Peyer's patch (tissue), 4 donors: ENCODE measurements at regions not wholly inside any gene's neighbourhood (a gene's known extent, or its start where the extent isn't known, plus 50 kb on each side); places are given as distances from the start of the nearest gene placed in this dataset.
A peak's percentile ranks its signal among the peaks of the same experiment; 100 is the strongest.

Experiments
- DNase-seq, 3 donors: peaks; one replicate each; pipeline ENCODE4 v3.0.0-alpha.2; 2017 to 2019
- H3K27ac ChIP-seq, 4 donors: fragments of 200-600 bp; sonication (generic); one replicate each; pipeline ENCODE4 v1.5.1; 2016 to 2019
- H3K27me3 ChIP-seq, 2 donors: fragments of 200-600 bp; sonication (generic); one replicate each; pipeline ENCODE4 v1.5.1; 2019
- H3K36me3 ChIP-seq, 3 donors: fragments of 200-600 bp; sonication (generic); one replicate each; pipeline ENCODE4 v1.5.1; 2016 to 2019
- H3K4me1 ChIP-seq, 4 donors: fragments of 200-600 bp; sonication (generic); one replicate each; pipeline ENCODE4 v1.5.1; 2016 to 2019
- H3K4me3 ChIP-seq, 4 donors: fragments of 200-600 bp; sonication (generic); 1 replicate in 3 of 4; 2 replicates in 1 of 4; pipeline ENCODE4 v1.5.1; 2016 to 2019; ENCODE audit warnings: mild to moderate bottlenecking in 1 of 4
- H3K9me3 ChIP-seq, 4 donors: fragments of 200-600 bp; sonication (generic); one replicate each; pipeline ENCODE4 v1.5.1; 2016 to 2019; ENCODE audit warnings: mild to moderate bottlenecking in 1 of 4
- CTCF ChIP-seq, 6 experiments: fragments of 450-650 bp in 4 of 6; fragments of 200-600 bp in 2 of 6; sonication (generic) in 1 of 6; IDR thresholded peaks; one replicate each; pipeline ENCODE4 v1.5.1; 2017 to 2019; ENCODE audit warnings: antibody characterized with exemption in 6 of 6, mild to moderate bottlenecking in 3 of 6, moderate library complexity in 1 of 6
- POLR2A ChIP-seq, 2 donors: fragments of 450-650 bp; IDR thresholded peaks; one replicate each; pipeline ENCODE4 v1.5.1; 2017; ENCODE audit warnings: antibody characterized with exemption in 2 of 2, mild to moderate bottlenecking in 2 of 2, moderate library complexity in 2 of 2

- Histone ChIP-seq H3K4me1 (no peaks in the 10 kb centered on the region), H3K27me3 (no peaks in the 10 kb centered on the region), H3K4me3 (no peak overlapping the region), H3K9me3 (no peaks in the 10 kb centered on the region), H3K27ac (no peak overlapping the region), H3K36me3 (no peaks in the 10 kb centered on the region)
- DNase-seq, result no peak
- no peak for TF ChIP-seq POLR2A (IDR thresholded peaks at IDR 0.05)
- TF ChIP-seq CTCF (IDR thresholded peaks at IDR 0.05), result no peak
Observed at GRCh38 chr1:70674941-70675685, 264.0 kb downstream of the CTH start.

GRCh38 chr1:70675737-70676156 is 264.7 kb downstream of the CTH start:
- Histone ChIP-seq H3K27ac (no peak overlapping the region), H3K4me1 (no peaks in the 10 kb centered on the region), H3K27me3 (no peaks in the 10 kb centered on the region), H3K9me3 (no peaks in the 10 kb centered on the region), H3K36me3 (no peaks in the 10 kb centered on the region), H3K4me3 (no peak overlapping the region)
- no peak for DNase-seq
- TF ChIP-seq POLR2A (IDR thresholded peaks at IDR 0.05), result no peak
- TF ChIP-seq CTCF (IDR thresholded peaks at IDR 0.05), result no peak

GRCh38 chr1:70685300-70686286 is 274.5 kb downstream of the CTH start:
- H3K27me3 ChIP-seq, result no peaks in the 10 kb centered on the region
- H3K4me3 ChIP-seq, result no peak overlapping the region
- H3K36me3 ChIP-seq, result no peaks in the 10 kb centered on the region
- no peaks in the 10 kb centered on the region for H3K9me3 ChIP-seq
- DNase-seq, result peak in 2 of 3 donors; percentile 43 to 75
- no peak for TF ChIP-seq POLR2A (IDR thresholded peaks at IDR 0.05)
- TF ChIP-seq CTCF (IDR thresholded peaks at IDR 0.05), result peak in 5 of 6 experiments; percentile 31 to 81 (median 73)
- no peaks in the 10 kb centered on the region for H3K4me1 ChIP-seq
- no peak overlapping the region for H3K27ac ChIP-seq

- no peak overlapping the region for H3K27ac ChIP-seq
- no peaks in the 10 kb centered on the region for H3K27me3 ChIP-seq
- TF ChIP-seq POLR2A (IDR thresholded peaks at IDR 0.05), result no peak
- TF ChIP-seq CTCF (IDR thresholded peaks at IDR 0.05), result no peak
- H3K9me3 ChIP-seq, result no peaks in the 10 kb centered on the region
- no peaks in the 10 kb centered on the region for H3K36me3 ChIP-seq
- no peaks in the 10 kb centered on the region for H3K4me1 ChIP-seq
- no peak for DNase-seq
- no peak overlapping the region for H3K4me3 ChIP-seq
Observed at GRCh38 chr1:70688580-70688979, 277.5 kb downstream of the CTH start.

- no peak overlapping the region for H3K27ac ChIP-seq
- no peak for TF ChIP-seq CTCF (IDR thresholded peaks at IDR 0.05)
- TF ChIP-seq POLR2A (IDR thresholded peaks at IDR 0.05), result no peak
- peak overlapping the region in 2 of 4 donors; percentile 20 to 21 for H3K4me3 ChIP-seq
- no peak for DNase-seq
- H3K4me1 ChIP-seq, result no peaks in the 10 kb centered on the region
- H3K27me3 ChIP-seq, result no peaks in the 10 kb centered on the region
- no peaks in the 10 kb centered on the region for H3K36me3 ChIP-seq
- no peaks in the 10 kb centered on the region for H3K9me3 ChIP-seq
Observed at GRCh38 chr1:70706381-70707037, 295.4 kb downstream of the CTH start.
